ENCODE measurements at regions not wholly inside any gene's neighbourhood (a gene's known extent, or its start where the extent isn't known, plus 50 kb on each side); places are given as distances from the start of the nearest gene placed in this dataset.

- DNase-seq, result no peak
Measured at GRCh38 chr7:25789701-25790640, 362.0 kb upstream of the NFE2L3 start.

- no peak for DNase-seq
Measured at GRCh38 chr7:25790963-25791362, 361.0 kb upstream of the NFE2L3 start.

- no peak for DNase-seq
Measured at GRCh38 chr7:25792586-25792985, 359.4 kb upstream of the NFE2L3 start.

GRCh38 chr7:25795824-25796235 is 356.2 kb upstream of the NFE2L3 start:
- no peak for DNase-seq

- no peak for DNase-seq
Measured at GRCh38 chr7:25798344-25798743, 353.7 kb upstream of the NFE2L3 start.

GRCh38 chr7:25801214-25801613 is 350.8 kb upstream of the NFE2L3 start:
- no peak for DNase-seq

- DNase-seq, result no peak
Measured at GRCh38 chr7:25802057-25802456, 349.9 kb upstream of the NFE2L3 start.

GRCh38 chr7:25802473-25802872 is 349.5 kb upstream of the NFE2L3 start:
- DNase-seq, result no peak

- no peak for DNase-seq
Measured at GRCh38 chr7:25803117-25803887, 348.7 kb upstream of the NFE2L3 start.

GRCh38 chr7:25804154-25804553 is 347.8 kb upstream of the NFE2L3 start:
- DNase-seq, result no peak

- peak in 1 of 2 experiments; percentile 11 for DNase-seq
Measured at GRCh38 chr7:25805027-25805687, 346.8 kb upstream of the NFE2L3 start.

- no peak for DNase-seq
Measured at GRCh38 chr7:25807086-25807611, 344.8 kb upstream of the NFE2L3 start.

- no peak for DNase-seq
Measured at GRCh38 chr7:25809441-25809840, 342.6 kb upstream of the NFE2L3 start.

- DNase-seq, result no peak
Measured at GRCh38 chr7:25812086-25812850, 339.7 kb upstream of the NFE2L3 start.

- no peak for DNase-seq
Measured at GRCh38 chr7:25813381-25813780, 338.6 kb upstream of the NFE2L3 start.

GRCh38 chr7:25815711-25816110 is 336.3 kb upstream of the NFE2L3 start:
- no peak for DNase-seq

GRCh38 chr7:25820432-25821040 is 331.5 kb upstream of the NFE2L3 start:
- no peak for DNase-seq

GRCh38 chr7:25821225-25821624 is 330.8 kb upstream of the NFE2L3 start:
- no peak for DNase-seq

GRCh38 chr7:25822823-25823222 is 329.2 kb upstream of the NFE2L3 start:
- no peak for DNase-seq

GRCh38 chr7:25823571-25823970 is 328.4 kb upstream of the NFE2L3 start:
- DNase-seq, result no peak

GRCh38 chr7:25828468-25828867 is 323.5 kb upstream of the NFE2L3 start:
- no peak for DNase-seq

- no peak for DNase-seq
Measured at GRCh38 chr7:25829663-25830062, 322.3 kb upstream of the NFE2L3 start.
